ENCODE measurements at regions not wholly inside any gene's neighbourhood (a gene's known extent, or its start where the extent isn't known, plus 50 kb on each side); places are given as distances from the start of the nearest gene placed in this dataset.
"Not testable (repeated sequence)": the region's sequence is repeated elsewhere in the genome, so short reads cannot be mapped to it uniquely, and the experiment has no call there.

- DNase-seq = no peak
Observed at GRCh38 chr2:48228345-48228684, 86.2 kb upstream of the FOXN2 start.

- DNase-seq = no peak
Observed at GRCh38 chr2:48229063-48229462, 85.4 kb upstream of the FOXN2 start.

- DNase-seq = no peak
Observed at GRCh38 chr2:48230834-48231233, 83.6 kb upstream of the FOXN2 start.

- no peak for DNase-seq
Observed at GRCh38 chr2:48232351-48232750, 82.1 kb upstream of the FOXN2 start.

GRCh38 chr2:48233005-48233404 is 81.5 kb upstream of the FOXN2 start:
- DNase-seq = no peak

- not testable (repeated sequence) for DNase-seq
Observed at GRCh38 chr2:48233824-48234223, 80.7 kb upstream of the FOXN2 start.

- no peak for DNase-seq
Observed at GRCh38 chr2:48235076-48235475, 79.4 kb upstream of the FOXN2 start.

GRCh38 chr2:48238381-48238780 is 76.1 kb upstream of the FOXN2 start:
- no peak for DNase-seq

GRCh38 chr2:48240912-48241311 is 73.6 kb upstream of the FOXN2 start:
- no peak for DNase-seq

- DNase-seq = no peak
Observed at GRCh38 chr2:48247206-48247605, 67.3 kb upstream of the FOXN2 start.

GRCh38 chr2:48248251-48248933 is 66.1 kb upstream of the FOXN2 start:
- no peak for DNase-seq

- DNase-seq = no peak
Observed at GRCh38 chr2:48249025-48249424, 65.5 kb upstream of the FOXN2 start.

GRCh38 chr2:48249631-48250473 is 64.6 kb upstream of the FOXN2 start:
- DNase-seq = no peak

- no peak for DNase-seq
Observed at GRCh38 chr2:48250474-48250844, 64.0 kb upstream of the FOXN2 start.

GRCh38 chr2:48250943-48251342 is 63.5 kb upstream of the FOXN2 start:
- no peak for DNase-seq

- DNase-seq = no peak
Observed at GRCh38 chr2:48251437-48252148, 62.9 kb upstream of the FOXN2 start.

- no peak for DNase-seq
Observed at GRCh38 chr2:48253301-48253700, 61.2 kb upstream of the FOXN2 start.

GRCh38 chr2:48254839-48255238 is 59.6 kb upstream of the FOXN2 start:
- DNase-seq = no peak

GRCh38 chr2:48257456-48257855 is 57.0 kb upstream of the FOXN2 start:
- DNase-seq = no peak

- DNase-seq = no peak
Observed at GRCh38 chr2:48258481-48259149, 55.9 kb upstream of the FOXN2 start.

GRCh38 chr2:48259811-48260210 is 54.7 kb upstream of the FOXN2 start:
- DNase-seq = no peak

- no peak for DNase-seq
Observed at GRCh38 chr2:48264627-48265026, 49.9 kb upstream of the FOXN2 start.

All from NCI-H2029 treated with DMSO at 0.1 percent for 48 hours (cell line).